Activated naive CD4-positive, alpha-beta T cell treated with anti-CD3 and anti-CD28 coated beads, Interleukin-2, amount 10 ng/mL, durations not matched to agents 7 days and 5 days (primary cell): ENCODE measurements at regions not wholly inside any gene's neighbourhood (a gene's known extent, or its start where the extent isn't known, plus 50 kb on each side); places are given as distances from the start of the nearest gene placed in this dataset.

ENCODE experiments used
- CTCF ChIA-PET: fragments of 350-600 bp; sonication (Branson Sonifier 250); formaldehyde crosslinking; loops from one replicate; lab custom pipeline; 2021; ENCODE audit warnings: antibody characterized with exemption; lab: Charles Lee
- DNase-seq: peaks from one replicate; pipeline ENCODE4 v3.0.0-alpha.2; 2020
- H3K27ac Mint-ChIP-seq: one replicate; pipeline ENCODE4 v1.8.0; 2021; ENCODE audit warnings: mild to moderate bottlenecking, moderate library complexity, mixed read lengths
- H3K27me3 Mint-ChIP-seq: one replicate; pipeline ENCODE4 v1.8.0; 2021; ENCODE audit warnings: mild to moderate bottlenecking, mixed read lengths
- H3K36me3 Mint-ChIP-seq: one replicate; pipeline ENCODE4 v1.8.0; 2021; ENCODE audit warnings: mixed read lengths
- H3K4me1 Mint-ChIP-seq: one replicate; pipeline ENCODE4 v1.8.0; 2021; ENCODE audit warnings: mixed read lengths
- H3K4me3 Mint-ChIP-seq: one replicate; pipeline ENCODE4 v1.8.0; 2021; ENCODE audit warnings: mild to moderate bottlenecking, moderate library complexity, mixed read lengths
- H3K9me3 Mint-ChIP-seq: one replicate; pipeline ENCODE4 v1.8.0; 2021; ENCODE audit warnings: mixed read lengths

- Mint-ChIP-seq H3K27ac (no peak overlapping the region), H3K27me3 (no peaks in the 10 kb centered on the region), H3K4me3 (no peak overlapping the region), H3K36me3 (no peaks in the 10 kb centered on the region), H3K4me1 (no peaks in the 10 kb centered on the region), H3K9me3 (peaks cover 4% of the 10 kb centered on the region)
- CTCF ChIA-PET = no interaction called here
- DNase-seq = no peak
These were observed 102.0 kb upstream of the GLI3 start for GRCh38 chr7:42338916-42339540.

DNA sequence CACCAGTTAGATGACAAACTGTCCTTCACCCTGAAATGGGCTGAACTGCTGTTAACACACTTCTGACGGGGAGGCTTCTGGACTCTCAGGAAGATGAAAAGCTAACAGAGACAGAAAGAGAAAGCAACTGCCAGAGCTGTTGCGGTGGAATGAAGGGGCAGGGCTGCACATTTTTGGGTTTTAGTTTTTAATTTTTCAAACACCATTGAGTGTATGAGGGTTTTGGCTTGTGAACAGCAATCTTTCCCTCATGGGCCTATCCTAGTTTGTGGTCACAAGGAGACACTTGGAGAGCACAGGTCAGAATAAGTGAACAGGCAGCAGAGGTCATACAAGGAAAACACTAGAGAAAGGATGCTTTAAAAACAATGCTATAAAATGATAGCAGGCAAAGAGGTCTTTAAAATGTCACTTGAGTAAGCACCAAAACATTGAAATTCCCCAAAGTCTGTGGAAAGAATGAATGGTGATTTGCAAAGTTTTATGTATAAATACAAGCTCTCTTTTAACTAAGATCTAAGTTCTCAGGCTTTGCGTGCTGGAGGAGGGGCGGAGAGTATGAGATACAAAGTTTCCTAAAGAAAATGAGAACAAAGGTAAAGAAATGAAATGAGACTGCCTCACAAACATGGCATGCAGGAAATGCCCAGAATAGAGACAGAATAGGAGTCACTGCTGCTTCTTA lies 101.4 kb upstream of the GLI3 start:
- H3K36me3 Mint-ChIP-seq = no peaks in the 10 kb centered on the region
- DNase-seq = no peak
- H3K4me3 Mint-ChIP-seq = no peak overlapping the region
- peaks cover 4% of the 10 kb centered on the region for H3K9me3 Mint-ChIP-seq
- no peaks in the 10 kb centered on the region for H3K27me3 Mint-ChIP-seq
- H3K27ac Mint-ChIP-seq = peak overlapping the region; percentile 7
- CTCF ChIA-PET = no interaction called here
- no peaks in the 10 kb centered on the region for H3K4me1 Mint-ChIP-seq

DNA sequence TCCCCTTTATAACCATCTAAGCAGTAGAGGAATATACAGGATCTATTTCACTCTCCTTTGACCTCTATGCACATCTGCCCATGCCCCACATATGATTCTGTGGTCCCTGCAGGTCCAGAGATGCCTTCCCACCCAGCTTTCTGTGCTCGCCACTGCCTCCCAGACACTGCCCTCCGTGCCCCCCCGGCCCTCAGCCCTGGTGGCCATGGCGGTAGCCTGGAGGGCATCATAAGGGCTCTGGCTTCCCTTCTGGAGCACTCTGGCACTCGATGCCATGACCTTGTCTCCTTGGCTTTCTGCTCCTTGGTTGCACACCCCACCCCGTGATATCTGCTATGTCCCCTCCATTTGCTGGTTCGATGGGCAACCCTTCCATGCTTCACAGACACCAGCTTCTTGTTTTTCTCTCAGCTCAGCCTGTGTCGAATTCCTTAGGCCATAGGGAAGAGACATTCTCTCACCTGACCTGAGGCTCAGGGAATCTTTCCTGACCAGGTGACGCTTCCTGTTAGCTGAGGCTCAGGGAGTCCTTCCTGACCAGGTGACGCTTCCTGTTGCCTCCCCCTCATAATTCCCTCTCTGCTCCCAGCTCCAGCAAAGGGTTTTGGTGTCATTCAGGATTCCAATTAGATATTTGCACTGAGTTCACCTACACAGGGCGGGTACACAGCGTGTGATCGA lies 100.4 kb upstream of the GLI3 start:
- no peaks in the 10 kb centered on the region for H3K27me3 Mint-ChIP-seq
- H3K27ac Mint-ChIP-seq = no peak overlapping the region
- CTCF ChIA-PET = no interaction called here
- no peaks in the 10 kb centered on the region for H3K4me1 Mint-ChIP-seq
- no peak for DNase-seq
- peaks cover 8% of the 10 kb centered on the region for H3K9me3 Mint-ChIP-seq
- no peak overlapping the region for H3K4me3 Mint-ChIP-seq
- H3K36me3 Mint-ChIP-seq = no peaks in the 10 kb centered on the region

- no peaks in the 10 kb centered on the region for H3K36me3 Mint-ChIP-seq
- CTCF ChIA-PET = no interaction called here
- DNase-seq = no peak
- no peak overlapping the region for H3K27ac Mint-ChIP-seq
- H3K9me3 Mint-ChIP-seq = peaks cover 14% of the 10 kb centered on the region
- H3K4me3 Mint-ChIP-seq = no peak overlapping the region
- no peaks in the 10 kb centered on the region for H3K27me3 Mint-ChIP-seq
- H3K4me1 Mint-ChIP-seq = no peaks in the 10 kb centered on the region
These were observed 95.7 kb upstream of the GLI3 start for GRCh38 chr7:42332605-42333222.

DNA sequence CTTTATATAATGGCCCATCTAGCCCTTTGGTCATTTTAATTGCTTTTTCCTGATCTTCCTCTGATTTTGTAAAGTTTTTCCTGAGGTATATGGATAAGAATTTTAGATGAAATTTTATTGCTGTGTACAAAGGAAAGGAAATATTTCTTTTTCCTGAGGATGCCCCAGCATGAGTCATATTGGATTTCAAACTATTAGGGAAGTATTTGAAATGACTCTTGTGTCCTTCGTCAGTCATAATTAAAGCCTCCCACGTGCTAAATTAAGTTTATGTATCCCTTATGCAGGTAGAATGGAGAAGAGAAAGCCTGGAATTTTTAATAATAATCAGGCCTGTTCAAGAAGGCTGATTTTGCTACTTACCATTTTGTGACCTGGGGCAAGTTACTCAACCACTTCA lies 82.6 kb upstream of the GLI3 start:
- Mint-ChIP-seq H3K36me3 (no peaks in the 10 kb centered on the region), H3K27me3 (peaks cover 3% of the 10 kb centered on the region)
- CTCF ChIA-PET = no interaction called here

DNA sequence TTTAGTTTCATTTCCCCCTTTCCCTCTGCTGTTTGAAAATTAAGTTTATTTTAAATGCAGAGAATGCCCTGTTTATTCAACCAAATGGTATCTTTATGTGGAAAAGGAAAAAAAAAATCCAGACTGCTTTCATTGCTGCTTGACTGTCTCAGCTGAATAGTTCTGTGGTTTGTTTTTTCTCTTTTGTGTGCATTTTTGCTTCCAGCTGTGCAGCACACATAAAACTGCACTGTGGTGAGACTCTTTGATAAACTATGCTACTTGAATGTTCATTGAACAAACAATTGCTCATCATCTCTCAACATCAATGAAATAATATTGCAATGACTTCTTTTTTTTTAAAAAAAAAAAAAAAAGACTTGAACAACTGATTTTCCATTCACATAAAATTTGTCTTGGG lies 78.6 kb upstream of the GLI3 start:
- H3K4me1 Mint-ChIP-seq = no peaks in the 10 kb centered on the region
- DNase-seq = no peak
- H3K36me3 Mint-ChIP-seq = no peaks in the 10 kb centered on the region
- H3K9me3 Mint-ChIP-seq = no peaks in the 10 kb centered on the region
- H3K4me3 Mint-ChIP-seq = no peak overlapping the region
- H3K27me3 Mint-ChIP-seq = peaks cover 3% of the 10 kb centered on the region
- H3K27ac Mint-ChIP-seq = no peak overlapping the region
- CTCF ChIA-PET = no interaction called here

More for the DNA sequence above, 82.6 kb upstream of the GLI3 start:
- Mint-ChIP-seq H3K27ac (no peak overlapping the region), H3K4me3 (no peak overlapping the region), H3K9me3 (no peaks in the 10 kb centered on the region), H3K4me1 (no peaks in the 10 kb centered on the region)
- no peak for DNase-seq

GRCh38 chr7:42315103-42315502 lies 78.1 kb upstream of the GLI3 start:
- H3K27ac Mint-ChIP-seq = no peak overlapping the region
- CTCF ChIA-PET = no interaction called here
- no peaks in the 10 kb centered on the region for H3K9me3 Mint-ChIP-seq
- no peaks in the 10 kb centered on the region for H3K36me3 Mint-ChIP-seq
- no peaks in the 10 kb centered on the region for H3K4me1 Mint-ChIP-seq
- H3K4me3 Mint-ChIP-seq = no peak overlapping the region
- peaks cover 3% of the 10 kb centered on the region for H3K27me3 Mint-ChIP-seq
- no peak for DNase-seq

GRCh38 chr7:42314696-42315095 lies 77.7 kb upstream of the GLI3 start:
- Mint-ChIP-seq H3K27ac (no peak overlapping the region), H3K36me3 (no peaks in the 10 kb centered on the region), H3K9me3 (no peaks in the 10 kb centered on the region), H3K27me3 (peaks cover 3% of the 10 kb centered on the region), H3K4me3 (no peak overlapping the region), H3K4me1 (no peaks in the 10 kb centered on the region)
- no peak for DNase-seq
- CTCF ChIA-PET = no interaction called here

GRCh38 chr7:42311195-42311594 lies 74.2 kb upstream of the GLI3 start:
- H3K36me3 Mint-ChIP-seq = no peaks in the 10 kb centered on the region
- no peaks in the 10 kb centered on the region for H3K27me3 Mint-ChIP-seq
- H3K27ac Mint-ChIP-seq = no peak overlapping the region
- H3K9me3 Mint-ChIP-seq = no peaks in the 10 kb centered on the region
- H3K4me1 Mint-ChIP-seq = no peaks in the 10 kb centered on the region
- DNase-seq = no peak
- H3K4me3 Mint-ChIP-seq = no peak overlapping the region
- CTCF ChIA-PET = no interaction called here

DNA sequence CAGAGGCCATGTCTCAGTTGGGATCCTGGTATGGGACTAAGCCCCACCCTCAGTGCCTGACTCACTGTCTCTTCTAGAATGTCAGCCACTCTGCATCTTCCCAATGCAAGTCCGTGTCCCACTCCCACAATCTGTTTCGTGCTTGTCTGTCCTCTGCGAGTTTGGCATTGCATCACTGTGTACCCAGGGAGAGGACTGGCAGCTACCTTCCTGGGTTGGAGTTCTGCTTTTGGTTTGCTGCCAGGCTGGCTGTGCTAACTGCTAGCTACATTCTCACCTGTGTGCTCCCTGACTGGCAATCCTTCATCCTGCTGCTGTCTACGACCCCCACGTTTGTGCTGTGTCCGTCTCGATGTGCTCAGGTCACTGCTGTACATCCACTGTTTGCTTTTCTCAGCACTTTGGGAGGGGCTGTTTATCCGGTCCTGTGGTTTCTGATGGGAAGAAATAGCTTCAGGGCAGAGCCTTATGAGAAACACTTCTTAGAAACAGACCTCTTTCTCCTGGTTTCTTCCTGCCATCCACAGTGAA lies 56.0 kb upstream of the GLI3 start:
- CTCF ChIA-PET = no interaction called here
- no peaks in the 10 kb centered on the region for H3K27me3 Mint-ChIP-seq
- H3K27ac Mint-ChIP-seq = no peak overlapping the region
- H3K4me1 Mint-ChIP-seq = no peaks in the 10 kb centered on the region
- no peaks in the 10 kb centered on the region for H3K9me3 Mint-ChIP-seq
- no peaks in the 10 kb centered on the region for H3K36me3 Mint-ChIP-seq
- no peak overlapping the region for H3K4me3 Mint-ChIP-seq
- DNase-seq = no peak

DNA sequence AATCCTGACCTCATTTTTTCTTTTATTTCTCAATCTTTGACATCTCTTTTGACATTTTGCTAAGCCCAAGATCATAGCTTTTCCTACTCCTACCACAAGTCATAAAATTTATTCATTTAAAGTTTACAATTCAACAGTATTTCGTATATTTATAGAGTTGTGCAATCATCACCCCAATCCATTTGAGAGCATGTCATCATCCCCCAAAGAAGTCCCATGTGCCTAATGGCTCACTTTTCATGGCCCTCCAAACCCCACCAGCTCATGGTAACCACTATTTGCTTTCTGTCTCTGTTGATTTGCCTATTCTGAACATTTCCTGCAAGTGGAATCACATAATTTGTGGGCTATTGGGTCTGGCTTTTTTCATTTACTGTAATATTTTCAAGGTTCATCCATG lies 52.5 kb upstream of the GLI3 start:
- CTCF ChIA-PET = no interaction called here

More for the DNA sequence above, 52.5 kb upstream of the GLI3 start:
- Mint-ChIP-seq H3K4me1 (no peaks in the 10 kb centered on the region), H3K4me3 (no peak overlapping the region), H3K9me3 (no peaks in the 10 kb centered on the region), H3K36me3 (no peaks in the 10 kb centered on the region), H3K27me3 (no peaks in the 10 kb centered on the region), H3K27ac (no peak overlapping the region)
- DNase-seq = no peak
